Left ventricle myocardium inferior (tissue), 1 donor: ENCODE measurements at regions not wholly inside any gene's neighbourhood (a gene's known extent, or its start where the extent isn't known, plus 50 kb on each side); places are given as distances from the start of the nearest gene placed in this dataset.

Source experiments
- DNase-seq: peaks from one replicate; pipeline ENCODE4 v3.0.0-alpha.2; 2020
- H3K27ac ChIP-seq: fragments of 200-600 bp; replicated peaks from 2 replicates; pipeline ENCODE4 v1.8.0; 2021
- H3K27me3 ChIP-seq: fragments of 200-600 bp; 2 replicates; pipeline ENCODE4 v1.8.0; 2021; ENCODE audit warnings: low read depth
- H3K36me3 ChIP-seq: fragments of 200-600 bp; 2 replicates; pipeline ENCODE4 v1.8.0; 2021
- H3K4me1 ChIP-seq: fragments of 200-600 bp; 2 replicates; pipeline ENCODE4 v1.8.0; 2021
- H3K4me3 ChIP-seq: fragments of 200-600 bp; 2 replicates; pipeline ENCODE4 v1.8.0; 2021; ENCODE audit warnings: mild to moderate bottlenecking, moderate library complexity
- H3K9me3 ChIP-seq: fragments of 200-600 bp; replicated peaks from 2 replicates; pipeline ENCODE4 v1.8.0; 2021
- CTCF ChIP-seq: fragments of 200-600 bp; IDR thresholded peaks from 2 replicates; pipeline ENCODE4 v1.8.0; 2021; ENCODE audit warnings: antibody characterized with exemption, mild to moderate bottlenecking, borderline replicate concordance
- intact Hi-C: fragments of 100-400 bp; cut with micrococcal nuclease; formaldehyde crosslinking; loops from one replicate; pipeline ENCODE4 v1.11.0; 2022
- donor health status: DM: no; HTN: yes; CAD: no; lungs with severe emphysema.

GRCh38 chr10:90328459-90328858 is 529.4 kb downstream of the HTR7 start:
- no peak for TF ChIP-seq CTCF
- DNase-seq: no peak
- intact Hi-C loops: no loop called here

GRCh38 chr10:90328896-90329295 is 528.9 kb downstream of the HTR7 start:
- H3K27me3 ChIP-seq: no peaks in the 10 kb centered on the region
- DNase-seq: no peak
- H3K9me3 ChIP-seq: no peaks in the 10 kb centered on the region
- H3K4me3 ChIP-seq: no peak overlapping the region
- H3K27ac ChIP-seq: no peak overlapping the region
- intact Hi-C loops: no loop called here
- TF ChIP-seq CTCF: no peak
- H3K4me1 ChIP-seq: no peaks in the 10 kb centered on the region
- H3K36me3 ChIP-seq: no peaks in the 10 kb centered on the region

More at GRCh38 chr10:90328459-90328858, 529.4 kb downstream of the HTR7 start:
- Histone ChIP-seq H3K4me1 (no peaks in the 10 kb centered on the region), H3K9me3 (no peaks in the 10 kb centered on the region), H3K27me3 (no peaks in the 10 kb centered on the region), H3K27ac (no peak overlapping the region), H3K36me3 (no peaks in the 10 kb centered on the region), H3K4me3 (no peak overlapping the region)

GRCh38 chr10:90337316-90337715 is 520.5 kb downstream of the HTR7 start:
- TF ChIP-seq CTCF: no peak
- Histone ChIP-seq H3K4me3 (no peak overlapping the region), H3K36me3 (no peaks in the 10 kb centered on the region), H3K4me1 (no peaks in the 10 kb centered on the region), H3K9me3 (no peaks in the 10 kb centered on the region), H3K27me3 (no peaks in the 10 kb centered on the region), H3K27ac (no peak overlapping the region)
- DNase-seq: no peak
- intact Hi-C loops: no loop called here

- H3K27me3 ChIP-seq: no peaks in the 10 kb centered on the region
- TF ChIP-seq CTCF: no peak
- H3K27ac ChIP-seq: no peak overlapping the region
- no peaks in the 10 kb centered on the region for H3K9me3 ChIP-seq
- H3K4me3 ChIP-seq: no peak overlapping the region
- H3K4me1 ChIP-seq: no peaks in the 10 kb centered on the region
- no peaks in the 10 kb centered on the region for H3K36me3 ChIP-seq
- intact Hi-C loops: no loop called here
- DNase-seq: no peak
These were observed 515.4 kb downstream of the HTR7 start for GRCh38 chr10:90342480-90342879.

- H3K4me3 ChIP-seq: no peak overlapping the region
- H3K4me1 ChIP-seq: no peaks in the 10 kb centered on the region
- intact Hi-C loops: no loop called here
- H3K9me3 ChIP-seq: no peaks in the 10 kb centered on the region
- no peak overlapping the region for H3K27ac ChIP-seq
- no peaks in the 10 kb centered on the region for H3K36me3 ChIP-seq
- DNase-seq: no peak
- no peaks in the 10 kb centered on the region for H3K27me3 ChIP-seq
- TF ChIP-seq CTCF: no peak
These were observed 513.6 kb downstream of the HTR7 start for GRCh38 chr10:90344226-90344625.

DNA sequence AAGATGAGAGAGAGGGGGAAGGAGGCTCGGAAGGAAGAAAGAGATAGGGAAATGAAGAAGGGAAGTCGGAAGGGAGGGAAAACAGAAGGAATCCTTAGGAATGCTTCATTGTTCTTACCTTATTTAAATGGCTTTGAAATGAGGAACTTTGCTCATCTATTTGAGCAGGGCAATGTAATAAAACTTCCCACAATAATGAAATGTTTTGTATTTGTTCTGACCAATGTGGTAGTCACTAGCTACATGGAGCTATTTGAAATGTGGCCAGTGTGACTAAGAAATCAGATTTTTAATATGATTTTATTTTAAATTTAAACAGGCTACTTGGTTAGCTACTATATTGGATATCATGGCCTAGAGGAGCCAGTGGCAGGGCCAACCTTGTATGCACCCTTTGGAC is 510.6 kb downstream of the HTR7 start:
- no peaks in the 10 kb centered on the region for H3K9me3 ChIP-seq
- H3K4me3 ChIP-seq: no peak overlapping the region
- H3K4me1 ChIP-seq: no peaks in the 10 kb centered on the region
- no peak for TF ChIP-seq CTCF
- DNase-seq: no peak
- no peaks in the 10 kb centered on the region for H3K36me3 ChIP-seq
- no peaks in the 10 kb centered on the region for H3K27me3 ChIP-seq
- intact Hi-C loops: no loop called here
- H3K27ac ChIP-seq: no peak overlapping the region
